ENCODE measurements at regions not wholly inside any gene's neighbourhood (a gene's known extent, or its start where the extent isn't known, plus 50 kb on each side); places are given as distances from the start of the nearest gene placed in this dataset.

DNA sequence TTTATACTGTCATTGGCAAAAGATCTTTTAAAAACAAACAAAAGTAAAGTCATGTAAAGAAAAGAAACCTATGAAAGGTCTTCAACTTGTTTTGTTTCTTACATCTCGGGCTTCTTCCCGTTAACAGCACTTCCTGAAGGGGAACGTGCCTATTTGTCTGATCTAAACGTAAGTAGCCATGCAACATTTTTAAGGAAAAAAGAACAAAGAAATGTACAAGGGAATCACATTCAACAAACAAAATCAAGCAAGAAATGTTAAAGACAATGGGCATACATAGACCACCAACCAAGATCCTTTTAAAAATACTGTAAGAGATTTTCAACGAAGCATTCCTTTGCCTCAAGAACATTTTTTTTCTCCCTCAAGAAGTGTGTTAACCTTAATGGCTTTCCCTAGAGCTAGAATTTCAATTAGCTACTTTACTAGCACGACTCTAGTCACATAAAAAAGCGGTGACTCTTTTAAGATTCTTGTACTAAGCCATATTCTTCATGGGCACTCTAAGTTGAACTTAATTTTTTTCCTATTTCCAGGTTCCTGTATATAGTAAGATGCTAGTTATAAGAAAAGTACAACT lies 112.0 kb upstream of the TTC29 start:
- Mint-ChIP-seq H3K9me3 (no peaks in the 10 kb centered on the region), H3K4me1 (peaks cover 48% of the 10 kb centered on the region), H3K36me3 (ENCODE audit: low read depth) (no peaks in the 10 kb centered on the region), H3K27me3 (ENCODE audit: low read depth) (no peaks in the 10 kb centered on the region), H3K4me3 (peak overlapping the region; percentile 54), H3K27ac (ENCODE audit: unreplicated experiment) (peak overlapping the region; percentile 86)
- no peak for TF ChIP-seq CTCF (conservative IDR thresholded peaks at IDR 0.05)
- DNase-seq (ENCODE audit: low read depth, low spot score) = no peak

DNA sequence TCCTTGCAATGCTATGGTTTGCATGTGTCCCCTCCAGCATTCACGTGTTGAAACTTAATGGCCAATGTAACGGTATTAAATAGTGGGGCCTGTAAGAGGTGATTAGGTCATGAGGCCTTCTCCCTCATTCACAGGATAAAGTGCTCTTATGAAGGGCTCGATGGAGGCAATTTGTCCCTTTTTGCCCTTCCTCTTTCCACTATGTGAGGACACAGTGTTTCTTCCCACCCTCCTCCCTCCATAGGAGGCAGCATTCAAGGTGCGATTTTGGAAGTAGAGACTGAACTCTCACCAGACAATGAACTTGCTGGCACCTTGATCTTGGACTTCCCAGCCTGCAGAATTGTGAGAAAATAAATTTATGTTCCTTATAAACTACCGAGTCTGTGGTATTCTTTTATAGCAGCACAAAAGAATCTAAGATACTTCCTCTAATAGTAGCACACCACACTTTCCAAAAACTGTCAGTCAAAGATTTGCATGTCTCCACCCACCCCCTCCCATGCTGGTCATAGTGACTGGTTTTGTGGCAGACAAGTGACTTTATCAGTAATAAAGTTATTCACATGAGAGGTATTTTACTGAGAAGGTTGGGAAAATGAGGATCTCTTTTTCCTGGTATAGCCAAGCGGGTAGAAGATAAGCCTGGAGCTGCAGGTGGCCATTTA lies 113.5 kb upstream of the TTC29 start:
- Mint-ChIP-seq H3K27me3 (ENCODE audit: low read depth) (no peaks in the 10 kb centered on the region), H3K36me3 (ENCODE audit: low read depth) (no peaks in the 10 kb centered on the region), H3K4me1 (peaks cover 48% of the 10 kb centered on the region), H3K27ac (ENCODE audit: unreplicated experiment) (no peak overlapping the region), H3K9me3 (no peaks in the 10 kb centered on the region), H3K4me3 (no peak overlapping the region)
- DNase-seq (ENCODE audit: low read depth, low spot score) = no peak
- no peak for TF ChIP-seq CTCF (conservative IDR thresholded peaks at IDR 0.05)

GRCh38 chr4:147060151-147060931 lies 114.7 kb upstream of the TTC29 start:
- peak overlapping the region; percentile 1 for H3K27ac Mint-ChIP-seq (ENCODE audit: unreplicated experiment)
- no peaks in the 10 kb centered on the region for H3K36me3 Mint-ChIP-seq (ENCODE audit: low read depth)
- H3K4me1 Mint-ChIP-seq = peaks cover 48% of the 10 kb centered on the region
- peak overlapping the region; percentile 10 for H3K4me3 Mint-ChIP-seq
- TF ChIP-seq CTCF (conservative IDR thresholded peaks at IDR 0.05) = no peak
- no peaks in the 10 kb centered on the region for H3K27me3 Mint-ChIP-seq (ENCODE audit: low read depth)
- no peak for DNase-seq (ENCODE audit: low read depth, low spot score)
- no peaks in the 10 kb centered on the region for H3K9me3 Mint-ChIP-seq

DNA sequence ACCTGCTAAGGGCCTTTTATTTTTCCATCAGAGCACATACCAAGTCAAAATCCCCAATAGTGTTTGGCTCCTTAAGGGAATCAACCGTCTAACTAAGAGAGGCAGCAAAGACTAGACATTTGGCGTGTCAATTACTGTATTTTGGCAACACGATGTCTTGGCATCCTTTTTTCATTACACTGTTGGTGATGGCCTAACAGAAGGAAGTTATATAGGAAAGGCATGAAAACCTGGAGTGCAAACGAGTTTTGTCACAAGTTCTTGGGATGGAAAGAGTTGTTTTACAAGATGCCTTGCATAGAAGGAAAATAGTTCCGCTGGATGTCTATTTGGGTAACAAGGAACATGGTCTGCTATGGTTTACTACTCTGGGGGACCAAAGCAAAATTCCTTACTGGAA lies 119.2 kb upstream of the TTC29 start:
- no peaks in the 10 kb centered on the region for H3K9me3 Mint-ChIP-seq
- TF ChIP-seq CTCF (conservative IDR thresholded peaks at IDR 0.05) = no peak
- peaks cover 21% of the 10 kb centered on the region for H3K4me1 Mint-ChIP-seq
- H3K36me3 Mint-ChIP-seq (ENCODE audit: low read depth) = no peaks in the 10 kb centered on the region
- DNase-seq (ENCODE audit: low read depth, low spot score) = no peak
- no peak overlapping the region for H3K27ac Mint-ChIP-seq (ENCODE audit: unreplicated experiment)
- no peaks in the 10 kb centered on the region for H3K27me3 Mint-ChIP-seq (ENCODE audit: low read depth)
- no peak overlapping the region for H3K4me3 Mint-ChIP-seq

DNA sequence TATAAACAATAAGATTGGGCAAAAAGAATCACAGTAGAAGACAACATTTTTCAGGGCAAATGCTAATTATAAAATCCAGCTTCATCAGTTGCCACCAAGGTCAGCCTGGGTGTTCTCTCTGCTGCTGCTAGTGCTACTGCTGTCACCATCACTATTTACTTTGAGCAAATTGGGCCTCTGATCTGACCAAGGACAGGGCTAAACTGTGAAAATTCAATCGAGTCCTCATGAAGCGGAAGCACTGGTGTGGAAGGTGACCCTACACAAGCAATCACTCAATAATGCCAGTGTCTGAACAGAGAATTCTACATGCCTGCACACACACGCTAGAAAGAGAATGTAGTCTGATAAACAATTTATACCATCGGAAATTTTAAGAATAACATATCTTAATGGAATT lies 122.9 kb upstream of the TTC29 start:
- no peak for DNase-seq (ENCODE audit: low read depth, low spot score)
- Mint-ChIP-seq H3K9me3 (peaks cover 10% of the 10 kb centered on the region), H3K36me3 (ENCODE audit: low read depth) (peaks cover 7% of the 10 kb centered on the region), H3K27me3 (ENCODE audit: low read depth) (no peaks in the 10 kb centered on the region), H3K27ac (ENCODE audit: unreplicated experiment) (no peak overlapping the region), H3K4me1 (no peaks in the 10 kb centered on the region), H3K4me3 (no peak overlapping the region)
- TF ChIP-seq CTCF (conservative IDR thresholded peaks at IDR 0.05) = no peak
